ENCODE measurements at regions not wholly inside any gene's neighbourhood (a gene's known extent, or its start where the extent isn't known, plus 50 kb on each side); places are given as distances from the start of the nearest gene placed in this dataset.
"Not testable (repeated sequence)": the region's sequence is repeated elsewhere in the genome, so short reads cannot be mapped to it uniquely, and the experiment has no call there.

DNA sequence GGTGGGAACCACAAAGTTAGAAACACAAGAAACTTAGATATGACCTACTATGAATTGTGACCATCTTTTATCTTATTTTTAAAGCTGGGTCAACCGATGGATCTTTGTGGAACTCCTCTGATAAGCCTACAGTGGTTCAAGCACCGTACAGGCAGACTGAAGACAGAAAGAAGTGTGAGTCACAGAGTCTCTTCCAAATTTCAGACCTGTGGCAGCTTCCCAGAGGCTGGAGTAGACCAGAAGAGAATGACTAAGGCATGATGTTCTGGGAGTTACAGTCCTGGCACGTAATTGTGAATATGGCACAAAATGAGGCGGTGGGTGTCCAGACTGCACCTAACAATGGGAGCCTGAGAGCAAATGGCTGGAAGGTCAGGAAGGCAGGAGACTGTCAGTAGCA, 70.0 kb downstream of the LMO4 start:
- no peak for DNase-seq

DNA sequence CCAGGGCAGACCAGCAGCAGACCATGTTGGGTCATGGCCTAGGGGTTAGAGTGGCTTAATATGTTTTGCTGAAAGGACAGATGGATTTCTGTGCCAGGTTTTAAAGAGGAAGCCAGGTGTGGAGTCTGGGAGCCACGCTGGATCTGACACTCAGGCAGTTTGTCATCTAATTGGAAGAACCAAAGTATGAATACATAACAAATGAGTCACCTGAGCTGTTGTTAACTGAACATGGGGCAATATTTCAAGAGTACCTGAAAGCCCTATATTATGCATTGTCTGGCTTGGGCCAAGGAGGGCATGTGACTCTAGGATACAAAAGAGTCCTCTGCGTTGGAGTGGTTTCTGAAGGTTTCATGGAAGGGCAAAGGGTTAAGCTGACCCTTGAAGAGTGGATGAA, 70.6 kb downstream of the LMO4 start:
- no peak for DNase-seq

GRCh38 chr1:87399701-87400100, 71.0 kb downstream of the LMO4 start:
- DNase-seq, result no peak

DNA sequence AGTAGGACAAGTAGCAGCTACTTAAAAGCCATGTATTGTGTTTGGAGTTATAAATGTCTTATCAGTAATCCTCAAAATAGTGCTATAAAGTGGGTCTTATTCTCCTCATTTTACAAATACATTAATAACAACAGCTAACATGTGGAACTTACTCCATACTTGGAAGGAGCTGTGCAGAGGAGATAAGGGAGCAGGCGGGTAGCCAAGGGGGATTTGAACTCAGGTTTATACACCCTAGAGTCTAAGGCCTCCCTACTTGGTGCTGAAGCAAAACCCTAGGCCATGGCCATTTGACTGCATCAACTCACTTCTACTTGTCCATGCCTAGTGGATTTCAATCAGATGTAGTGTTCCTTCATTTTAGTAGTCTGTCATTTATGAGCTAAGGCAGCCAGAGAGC, 72.1 kb downstream of the LMO4 start:
- DNase-seq, result no peak

DNA sequence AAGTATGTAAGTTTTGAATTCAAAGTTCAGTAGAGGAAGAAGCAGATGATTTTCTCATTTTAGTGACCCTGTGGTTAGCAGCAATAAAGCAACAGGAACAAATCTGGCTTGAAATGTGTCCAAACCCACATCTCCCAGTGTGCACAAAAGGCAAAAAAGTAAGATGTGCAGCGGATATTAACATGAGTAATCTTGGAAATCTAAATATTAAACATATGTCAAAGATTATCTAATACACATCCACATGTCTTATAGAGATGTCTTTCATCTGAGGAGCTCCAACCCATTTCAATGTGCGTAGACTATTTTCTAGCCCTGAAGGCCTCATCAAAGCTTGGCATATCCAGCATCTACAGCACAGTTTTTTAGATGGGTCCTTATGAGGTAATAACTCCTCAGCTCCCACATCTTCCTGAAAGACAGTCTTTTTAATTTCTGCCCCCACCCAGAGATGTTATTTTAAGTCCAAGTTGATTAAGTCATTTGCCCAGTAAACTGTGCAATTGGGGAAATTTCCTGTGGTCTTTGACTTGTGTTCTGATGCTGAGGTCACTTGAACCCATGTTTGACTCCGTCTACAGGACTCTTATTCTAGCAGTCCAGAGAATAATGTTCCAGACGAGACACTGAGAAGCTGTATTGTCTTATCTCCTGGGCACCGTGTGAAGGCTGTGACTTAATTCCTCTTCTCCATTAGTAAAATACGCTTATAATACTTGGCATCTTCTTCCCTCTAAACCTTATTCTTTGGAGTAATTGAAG, 73.7 kb downstream of the LMO4 start:
- DNase-seq, result no peak

DNA sequence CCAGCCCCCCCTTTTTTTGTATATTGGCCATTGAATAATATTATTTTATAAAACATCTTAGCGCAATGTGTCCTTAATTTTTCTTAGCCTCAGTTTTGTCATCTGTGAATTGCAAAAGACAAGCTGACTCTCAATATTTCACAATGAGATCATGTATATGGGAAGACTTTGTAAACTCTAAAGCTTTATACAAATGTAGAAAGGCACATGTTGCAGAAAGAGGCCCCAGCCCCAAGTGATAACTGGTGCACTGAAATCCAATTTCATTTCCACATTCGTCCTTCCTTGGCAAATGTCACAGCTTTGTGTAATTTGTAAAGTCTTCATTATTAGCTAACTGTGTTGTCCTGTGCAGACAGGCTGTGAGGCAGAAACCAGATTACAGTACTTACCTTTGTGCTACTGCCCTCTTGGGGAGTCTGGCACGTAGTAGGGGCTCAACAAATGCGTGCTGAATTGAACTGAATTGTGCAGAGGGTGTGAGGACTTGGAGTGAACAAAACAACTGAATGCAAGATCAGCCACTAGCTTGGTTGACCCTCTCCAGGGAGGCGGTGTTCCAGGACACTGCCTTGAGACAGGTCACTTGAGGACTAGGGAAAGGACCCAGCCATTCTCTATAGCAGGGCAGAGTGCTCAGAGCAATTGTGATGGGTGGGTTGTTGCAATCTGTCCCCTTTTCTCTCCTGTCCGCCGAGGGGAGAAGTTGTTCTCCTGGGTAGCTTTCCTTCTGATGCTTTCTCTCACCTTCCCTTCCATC, 74.6 kb downstream of the LMO4 start:
- DNase-seq, result no peak

- no peak for DNase-seq
Observed at GRCh38 chr1:87404296-87404695, 75.6 kb downstream of the LMO4 start.

DNA sequence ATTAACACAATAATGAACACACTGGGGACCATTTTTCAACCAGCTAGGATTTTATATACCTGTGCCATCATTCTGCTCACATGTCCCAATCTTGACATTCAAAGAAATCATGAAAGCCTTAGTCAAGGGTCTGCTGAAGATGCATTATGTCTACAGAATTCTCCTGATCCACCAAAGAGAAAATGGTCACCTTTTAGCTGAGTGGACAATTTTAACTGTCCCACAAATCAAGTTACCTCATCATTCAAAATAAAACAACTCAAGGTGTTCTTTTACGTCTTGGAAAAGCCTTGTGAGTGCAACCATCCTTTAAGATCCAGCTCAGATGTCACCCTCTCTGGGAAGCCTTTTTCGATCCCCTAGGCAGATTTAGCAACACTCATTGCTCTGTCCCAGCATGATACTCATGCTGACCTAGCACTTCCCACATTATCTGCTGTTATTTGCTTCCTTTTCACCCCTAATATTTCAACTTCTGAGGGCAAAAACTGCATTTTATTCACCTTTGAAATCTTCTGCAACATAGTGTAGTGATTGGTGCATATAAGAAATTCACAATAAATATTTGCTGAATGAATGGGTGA, 80.1 kb downstream of the LMO4 start:
- DNase-seq, result no peak

GRCh38 chr1:87410776-87411480, 82.2 kb downstream of the LMO4 start:
- no peak for DNase-seq

GRCh38 chr1:87413846-87414245, 85.2 kb downstream of the LMO4 start:
- not testable (repeated sequence) for DNase-seq

DNA sequence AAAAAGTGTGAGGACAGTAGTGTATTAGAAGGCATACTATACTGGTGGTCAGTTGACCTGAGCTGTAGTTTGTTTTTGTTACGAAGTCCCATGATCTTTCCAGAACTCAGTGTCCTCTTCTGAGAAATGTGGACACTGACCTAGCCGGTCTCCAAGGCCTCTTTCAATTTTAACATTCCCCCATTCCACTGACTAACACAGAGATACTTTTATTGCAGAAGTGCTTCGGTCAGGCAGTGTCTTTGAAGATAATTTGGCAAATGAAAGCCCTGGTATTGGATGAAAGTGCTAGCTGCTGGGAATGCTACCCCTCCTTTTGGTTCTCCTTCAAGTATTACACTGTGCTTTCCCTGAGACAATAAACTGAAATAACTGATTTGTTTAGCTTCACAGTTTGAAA, 89.4 kb downstream of the LMO4 start:
- no peak for DNase-seq

- DNase-seq, result no peak
Observed at GRCh38 chr1:87421809-87422208, 93.1 kb downstream of the LMO4 start.

GRCh38 chr1:87424541-87424940, 95.9 kb downstream of the LMO4 start:
- no peak for DNase-seq

DNA sequence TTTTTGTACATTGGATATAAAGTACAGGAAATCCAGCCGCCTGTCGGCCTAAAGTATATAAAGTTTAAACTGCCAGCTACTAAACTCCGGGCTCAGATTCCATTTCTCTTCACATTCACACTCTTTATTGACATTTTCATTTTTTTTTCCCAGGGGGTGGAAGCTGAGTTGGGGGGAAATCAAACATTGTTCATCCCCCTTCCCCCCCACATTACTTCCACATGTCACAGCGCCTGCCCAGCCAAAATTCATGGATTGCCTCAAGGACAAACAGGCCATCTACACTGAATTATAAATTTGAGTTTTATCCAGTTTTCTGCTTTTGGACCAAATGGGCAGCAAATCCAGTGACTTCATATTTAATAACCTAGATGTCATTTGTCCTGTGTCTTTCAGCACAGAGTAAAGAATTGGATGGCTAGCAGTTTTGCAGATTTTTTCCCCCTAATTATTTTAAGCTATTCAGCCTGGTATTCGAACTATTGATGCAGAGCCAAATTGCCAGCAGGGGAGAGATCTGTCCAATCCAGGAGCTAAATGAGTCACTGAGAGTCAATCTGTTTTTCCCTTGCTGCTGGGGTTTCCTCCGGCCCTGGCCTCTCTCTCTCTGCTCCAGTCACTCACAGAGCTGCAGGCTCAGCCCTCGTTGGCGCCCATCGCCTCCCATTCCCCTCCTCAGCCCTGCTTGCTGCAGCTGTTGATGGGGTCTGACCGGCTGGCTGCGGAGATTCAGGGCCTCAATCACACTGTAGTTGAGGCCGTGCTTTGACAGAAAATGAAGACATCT, 98.0 kb downstream of the LMO4 start:
- DNase-seq, result no peak

- no peak for DNase-seq
Observed at GRCh38 chr1:87428367-87428766, 99.7 kb downstream of the LMO4 start.

DNA sequence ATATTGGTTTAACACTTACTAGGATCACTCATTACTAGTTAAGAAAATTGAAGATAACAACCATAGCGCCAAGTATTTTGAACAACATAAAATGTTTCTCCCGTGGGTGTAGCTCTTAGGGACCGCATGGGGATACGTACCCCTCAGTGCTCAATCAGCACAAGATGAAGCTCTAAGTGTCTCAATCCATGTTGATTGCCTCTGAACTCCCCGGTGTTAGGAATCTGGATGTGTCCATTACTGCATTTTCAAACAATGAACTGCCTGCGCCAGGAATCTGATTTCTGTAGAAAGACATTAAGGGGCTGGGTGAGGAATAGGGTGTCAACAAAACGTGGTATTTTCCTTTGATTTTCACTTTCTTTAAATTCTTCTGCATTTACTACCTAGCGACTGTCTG, 100.2 kb downstream of the LMO4 start:
- no peak for DNase-seq

- no peak for DNase-seq
Observed at GRCh38 chr1:87432685-87433084, 104.0 kb downstream of the LMO4 start.

- DNase-seq, result not testable (repeated sequence)
Observed at GRCh38 chr1:87433101-87433500, 104.4 kb downstream of the LMO4 start.

DNA sequence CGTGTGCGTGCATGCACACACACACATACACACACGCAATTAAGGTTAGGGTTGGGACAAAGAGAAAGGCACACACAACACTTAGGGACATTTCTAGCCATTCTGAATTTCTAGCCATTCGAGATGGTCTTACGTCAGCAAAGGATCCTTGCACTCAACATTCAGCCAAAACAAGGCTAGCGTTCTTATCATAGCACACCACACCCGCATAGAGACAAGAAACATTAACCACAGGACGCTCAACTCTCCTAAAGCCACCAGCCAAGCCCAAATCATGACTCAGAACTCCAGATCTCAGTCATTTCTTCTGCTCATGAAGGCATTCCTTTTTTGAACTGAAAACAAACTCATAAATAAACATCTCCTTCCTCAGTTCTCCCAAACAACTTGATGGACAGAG, 106.8 kb downstream of the LMO4 start:
- DNase-seq, result no peak

DNA sequence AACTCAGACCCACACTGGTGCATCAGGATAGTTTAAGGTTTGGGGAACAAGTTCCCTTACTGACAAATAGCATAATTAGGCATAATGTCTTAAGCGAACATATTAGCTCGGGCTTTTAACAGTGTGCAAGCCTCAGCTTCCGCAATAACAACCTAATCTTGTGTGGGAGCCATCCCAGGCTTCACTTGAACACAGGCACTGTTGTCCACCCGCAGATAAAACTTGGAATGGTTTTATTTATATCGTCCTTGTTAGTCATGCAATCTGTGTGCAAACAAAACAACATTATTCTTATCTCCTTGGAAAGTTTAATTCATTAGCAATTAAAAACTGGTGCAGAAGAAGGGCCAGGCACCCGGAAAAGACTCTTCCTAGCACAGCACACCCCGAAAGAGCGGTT, 107.4 kb downstream of the LMO4 start:
- DNase-seq, result not testable (repeated sequence)

DNA sequence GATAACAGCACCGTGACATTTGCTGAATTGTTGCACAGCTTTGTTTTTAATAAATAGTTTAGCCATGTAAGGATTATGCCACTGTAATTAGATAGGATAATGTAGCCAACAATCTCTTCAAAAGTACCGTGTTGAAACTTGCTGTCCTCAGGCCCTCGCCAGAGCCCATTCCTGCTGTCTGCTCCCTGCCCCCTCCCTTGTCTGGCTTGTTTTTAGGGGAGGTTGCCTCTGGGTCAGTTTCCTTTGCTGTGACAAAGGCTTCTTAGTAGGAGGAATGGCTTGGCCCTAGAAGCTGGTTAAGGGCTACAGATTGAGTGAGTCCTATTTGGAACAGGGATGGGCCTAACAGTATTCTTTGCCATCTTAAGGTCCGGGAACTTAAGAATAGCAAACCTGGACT, 107.9 kb downstream of the LMO4 start:
- no peak for DNase-seq

DNA sequence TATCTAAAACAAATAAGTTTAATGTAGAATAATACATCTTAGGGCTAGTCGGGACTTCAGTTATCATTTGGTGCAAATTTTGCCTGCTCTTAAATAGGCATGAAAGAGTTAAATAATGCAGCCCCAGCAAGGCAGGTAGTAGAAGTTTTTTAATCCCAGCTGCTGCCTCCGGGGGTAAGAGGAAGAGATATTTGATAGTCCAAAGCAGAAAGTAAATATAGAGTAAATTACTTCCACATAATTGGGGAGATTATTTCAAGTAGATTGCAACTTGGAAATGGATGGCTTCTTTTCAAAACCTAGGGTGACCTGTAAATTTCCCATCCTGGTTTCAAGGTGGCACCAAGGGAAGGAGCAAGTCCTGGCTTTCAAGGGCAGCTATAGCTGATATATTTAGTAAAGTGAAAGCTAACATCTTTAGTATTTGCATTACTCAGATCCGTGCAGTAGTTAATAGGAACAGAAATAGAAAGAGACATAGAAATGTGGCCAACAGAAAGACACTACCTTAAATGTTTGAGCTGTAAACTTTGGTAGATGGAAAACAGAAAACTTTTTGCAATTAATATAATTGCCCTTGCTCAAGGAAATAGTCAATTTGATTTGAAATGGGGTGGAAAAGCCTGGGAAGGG, 109.1 kb downstream of the LMO4 start:
- DNase-seq, result no peak

Data from GOT3 (cell line).